ENCODE measurements at regions not wholly inside any gene's neighbourhood (a gene's known extent, or its start where the extent isn't known, plus 50 kb on each side); places are given as distances from the start of the nearest gene placed in this dataset.

DNA sequence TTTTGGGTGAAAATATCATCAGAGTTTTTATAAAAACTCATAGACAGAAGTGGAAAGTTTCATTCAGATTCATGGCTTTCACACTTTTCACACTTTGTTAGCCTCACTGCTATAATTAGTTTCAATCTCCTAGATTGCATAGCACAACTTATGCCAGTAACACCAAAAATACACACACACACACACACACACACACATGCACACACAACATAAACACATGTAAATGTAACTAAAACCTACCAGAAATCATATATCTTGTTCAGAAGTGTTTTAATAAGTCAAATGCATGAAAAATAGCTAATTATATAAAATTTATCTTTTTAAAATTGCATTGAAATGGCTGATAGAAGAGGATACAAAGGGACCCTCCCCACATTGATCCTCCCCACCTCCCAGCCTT, 347.8 kb upstream of the SLC35B3 start:
- no peak for DNase-seq

DNA sequence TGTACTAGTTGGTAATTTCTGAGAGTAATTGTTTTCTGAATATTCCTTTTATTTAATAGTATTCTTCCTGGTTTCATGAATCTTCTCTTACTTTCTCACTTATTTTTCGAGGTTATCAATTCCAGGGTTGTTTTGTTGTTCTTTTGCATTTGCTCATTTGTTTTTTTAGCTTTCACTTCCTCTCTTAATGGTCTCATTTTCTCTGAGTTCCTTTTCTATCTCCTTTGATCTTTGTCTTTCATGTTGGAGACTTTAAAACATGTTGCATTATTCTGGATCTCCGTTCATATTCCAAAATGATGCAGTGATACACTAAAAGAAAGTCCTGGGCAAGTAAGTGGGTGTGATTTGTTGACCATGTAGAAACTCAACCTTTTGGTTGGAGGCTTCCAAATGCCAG, 345.3 kb upstream of the SLC35B3 start:
- DNase-seq, result no peak

DNA sequence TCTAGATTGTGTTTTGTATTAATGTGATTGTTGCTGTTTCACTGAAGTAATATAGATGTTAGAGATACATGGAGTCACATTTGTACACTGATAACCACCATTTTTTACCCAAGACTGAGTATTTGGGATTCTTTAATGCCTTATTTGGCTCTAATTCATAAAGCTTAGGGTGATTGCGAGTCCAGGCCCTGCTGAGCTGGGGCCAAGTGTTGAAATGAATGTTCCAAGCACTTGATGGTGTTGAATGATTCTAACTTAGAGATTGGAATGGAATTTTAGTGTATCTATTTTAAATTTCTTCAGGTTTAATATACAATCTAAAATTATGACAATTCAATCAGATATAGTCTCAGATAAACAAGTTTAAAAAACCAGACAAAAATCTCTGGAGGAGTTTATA, 329.4 kb upstream of the SLC35B3 start:
- no peak for DNase-seq

DNA sequence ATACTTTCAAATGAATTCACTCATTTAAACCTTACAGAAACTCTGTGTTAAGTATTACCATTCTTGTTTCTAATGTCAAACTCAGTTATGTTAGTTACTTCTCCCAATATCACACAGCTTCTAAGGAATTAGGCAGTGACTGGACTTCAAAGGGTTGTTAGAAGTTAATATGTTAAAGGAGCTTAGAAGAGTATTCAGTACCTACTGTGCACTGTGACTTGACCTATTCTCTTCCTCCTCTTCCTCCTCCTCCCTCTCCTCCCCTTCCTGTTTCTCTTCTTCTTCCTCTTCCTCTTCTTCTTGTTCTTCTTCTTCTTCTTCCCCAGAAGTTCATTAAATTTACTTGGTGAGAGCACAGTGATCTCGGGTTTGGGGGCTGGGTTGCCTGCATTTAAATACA, 325.6 kb upstream of the SLC35B3 start:
- no peak for DNase-seq

DNA sequence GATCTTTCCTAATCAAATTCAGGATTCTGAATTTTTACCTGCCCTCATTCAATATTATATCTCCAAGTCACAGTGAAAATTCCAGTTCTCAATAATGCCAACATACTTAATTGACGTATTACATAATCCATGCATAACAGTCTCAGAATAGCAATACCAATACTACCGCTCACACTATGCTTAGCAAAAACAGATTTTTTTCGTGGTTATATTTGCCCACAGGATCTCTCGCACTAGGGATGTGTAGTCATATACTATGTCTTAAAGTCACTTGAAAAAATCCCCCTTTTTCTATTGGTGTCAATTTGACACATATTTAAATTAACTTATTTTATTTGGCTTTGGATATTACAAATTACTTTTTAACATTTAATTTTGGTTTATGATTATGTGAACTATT, 323.1 kb upstream of the SLC35B3 start:
- no peak for DNase-seq

DNA sequence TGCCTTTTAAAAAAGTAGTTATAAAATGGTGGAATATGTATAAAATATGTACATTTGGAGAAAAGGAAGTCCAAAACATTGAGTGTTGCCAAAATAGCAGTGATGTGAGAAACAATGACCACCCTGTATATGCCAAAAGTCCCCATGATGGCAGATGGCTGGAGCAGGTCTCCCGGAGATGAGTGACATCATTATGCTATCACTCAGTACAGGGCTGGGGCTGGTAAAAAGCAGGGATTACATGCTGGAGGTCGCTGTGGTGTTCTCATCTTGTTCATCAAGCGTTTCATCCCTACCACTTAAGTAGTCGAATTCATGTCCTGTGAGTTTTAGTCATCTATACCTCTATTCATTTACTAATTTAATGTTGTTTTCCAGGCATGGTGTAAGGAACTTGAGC, 315.3 kb upstream of the SLC35B3 start:
- DNase-seq, result no peak

DNA sequence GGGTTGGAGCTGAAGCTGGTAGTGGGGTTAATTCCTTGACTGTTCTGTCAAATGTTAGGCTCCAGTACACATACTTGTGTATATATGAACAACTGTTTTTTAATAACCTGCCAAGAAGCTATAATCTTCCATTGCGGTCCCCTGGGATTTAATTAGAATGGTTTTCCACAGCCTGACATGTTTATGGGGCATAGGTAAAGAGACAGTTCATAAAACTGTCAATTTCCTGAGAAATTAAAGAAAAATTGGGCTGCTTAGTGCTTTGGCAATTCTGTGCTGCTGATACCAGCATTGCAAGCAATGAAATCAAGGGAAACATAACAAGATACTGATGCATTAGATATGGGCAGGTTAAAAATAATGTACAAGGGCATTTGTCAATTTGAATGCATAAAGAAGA, 314.1 kb upstream of the SLC35B3 start:
- no peak for DNase-seq

DNA sequence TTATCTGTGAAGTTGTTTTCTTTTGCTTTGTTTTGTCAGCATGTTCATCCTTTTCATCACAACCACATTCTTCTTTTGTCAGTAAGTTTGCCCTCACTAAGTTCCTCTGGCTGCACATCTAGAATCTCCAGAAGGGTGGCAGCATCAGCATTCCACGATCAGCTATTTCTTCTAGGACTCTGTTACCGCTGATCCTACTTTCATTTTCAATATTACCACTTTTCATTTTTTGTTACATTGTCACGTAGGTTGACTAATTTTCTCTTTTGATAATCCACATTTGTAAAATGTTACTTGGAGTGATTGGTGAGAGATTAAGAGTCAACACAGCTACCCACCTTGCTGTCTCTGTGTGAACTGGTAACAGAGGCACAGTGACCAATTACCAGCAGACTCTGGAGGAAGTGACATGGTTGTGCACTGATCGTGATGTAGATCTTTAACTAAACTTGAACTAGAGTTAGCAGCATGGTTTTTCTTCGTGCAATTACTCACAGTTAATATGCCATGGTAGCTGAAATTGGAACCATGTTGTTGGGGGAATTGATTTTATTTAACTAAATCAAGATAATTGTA, 307.9 kb upstream of the SLC35B3 start:
- no peak for DNase-seq

DNA sequence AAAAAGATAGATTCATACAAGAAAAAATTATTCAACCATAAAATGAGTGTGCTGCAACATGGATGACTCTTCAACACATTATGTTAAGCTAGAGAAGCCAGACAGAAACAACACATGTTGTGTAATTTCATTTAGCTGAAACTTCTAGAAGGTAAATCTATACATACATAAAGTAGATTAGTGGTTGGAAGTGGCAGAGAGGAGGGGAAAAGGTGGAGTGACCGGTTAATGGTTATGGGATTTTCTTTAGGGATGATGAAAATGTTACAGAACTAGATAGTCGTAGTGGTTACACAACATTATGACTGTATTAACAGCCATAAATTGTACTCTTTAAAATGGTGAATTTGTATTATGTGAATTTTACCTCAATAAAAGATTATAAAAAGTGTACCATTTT, 304.1 kb upstream of the SLC35B3 start:
- DNase-seq, result no peak

DNA sequence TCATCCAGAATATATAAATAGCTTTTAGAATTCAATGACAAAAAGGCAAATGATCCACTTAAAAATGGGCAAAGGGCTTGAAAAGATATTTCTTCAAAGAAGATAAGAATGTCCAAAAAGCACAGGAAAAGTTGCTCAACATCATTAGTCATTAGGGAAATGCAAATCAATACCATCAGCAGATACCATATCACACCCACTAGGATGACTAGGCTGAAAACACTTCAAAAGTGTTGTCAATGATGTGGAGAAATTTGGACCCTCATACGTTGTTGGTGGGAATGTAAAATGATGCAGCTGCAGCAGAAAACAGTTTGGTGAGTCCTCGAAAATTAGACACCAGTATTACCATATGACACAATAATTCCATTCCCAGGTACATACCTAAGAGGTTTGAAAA, 303.6 kb upstream of the SLC35B3 start:
- DNase-seq, result no peak

DNA sequence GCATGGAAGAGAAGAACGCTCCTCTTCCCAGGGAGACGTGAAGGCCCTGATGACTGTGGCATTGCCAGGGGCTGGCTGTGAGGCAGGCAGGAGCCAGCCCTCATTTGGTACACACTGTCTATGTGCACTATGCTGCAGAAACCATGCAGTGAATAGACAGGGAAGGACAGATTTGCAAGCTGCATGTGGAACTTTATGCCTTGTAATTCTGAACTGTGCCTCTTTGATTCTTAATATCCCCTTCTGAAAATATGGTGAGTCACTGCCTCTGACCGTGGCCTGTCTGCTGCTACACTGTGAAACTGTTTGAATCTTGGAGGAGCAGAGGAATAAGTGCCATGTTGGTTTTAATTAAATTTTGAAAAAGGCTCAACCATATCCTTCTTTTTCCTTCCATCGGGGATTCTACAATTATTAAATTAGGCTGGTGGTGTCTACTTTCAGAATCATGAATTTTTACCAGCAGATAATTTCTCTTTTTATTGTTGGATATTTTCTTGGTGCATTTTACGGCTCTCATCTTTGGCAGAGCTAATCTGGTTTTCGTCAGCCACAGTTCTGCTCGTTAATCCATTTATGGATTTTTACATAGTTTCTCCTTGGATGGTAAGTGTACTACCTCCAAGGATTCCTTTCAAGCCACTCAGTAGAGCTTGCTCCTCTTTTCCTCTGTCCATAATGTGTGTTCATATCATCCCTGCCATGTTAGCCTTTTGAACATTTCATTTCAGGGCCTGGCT, 301.0 kb upstream of the SLC35B3 start:
- no peak for DNase-seq

DNA sequence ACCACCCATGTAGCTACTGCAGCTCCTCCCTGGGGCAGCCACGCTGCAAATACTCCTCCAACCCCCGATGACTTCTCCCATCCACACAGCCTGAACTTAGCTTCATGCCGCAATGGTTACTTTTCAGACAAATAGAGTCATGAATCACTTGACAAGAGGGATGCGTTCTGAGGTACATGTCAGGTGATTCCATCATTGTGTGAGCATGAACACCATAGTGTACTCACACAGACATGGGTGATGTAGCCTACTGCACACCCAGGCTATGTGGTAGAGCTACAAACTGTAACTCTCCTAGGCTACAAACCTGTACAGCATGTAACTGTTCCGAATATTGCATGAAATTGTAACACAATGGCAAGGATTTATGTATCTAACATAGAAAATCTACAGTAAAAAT, 298.5 kb upstream of the SLC35B3 start:
- DNase-seq, result no peak

DNA sequence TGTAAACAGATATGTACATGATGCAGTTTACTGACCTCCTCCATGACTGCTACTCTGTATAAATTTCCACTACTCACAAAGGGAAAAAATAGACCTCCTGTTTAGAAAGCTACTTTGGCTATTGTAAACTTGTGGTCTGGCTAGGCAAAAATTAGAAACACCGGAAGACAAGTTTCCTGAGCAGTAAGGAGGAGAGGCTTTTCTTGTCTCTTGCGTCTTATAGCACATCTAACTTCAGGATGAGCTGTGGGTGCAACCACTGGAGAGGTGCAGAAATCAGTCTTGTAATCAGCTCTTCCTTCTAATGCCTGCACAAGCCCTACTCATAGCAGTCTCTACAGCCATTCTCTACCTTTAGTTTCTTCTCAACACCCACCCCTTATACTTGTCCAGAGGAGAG, 296.5 kb upstream of the SLC35B3 start:
- DNase-seq, result no peak

DNA sequence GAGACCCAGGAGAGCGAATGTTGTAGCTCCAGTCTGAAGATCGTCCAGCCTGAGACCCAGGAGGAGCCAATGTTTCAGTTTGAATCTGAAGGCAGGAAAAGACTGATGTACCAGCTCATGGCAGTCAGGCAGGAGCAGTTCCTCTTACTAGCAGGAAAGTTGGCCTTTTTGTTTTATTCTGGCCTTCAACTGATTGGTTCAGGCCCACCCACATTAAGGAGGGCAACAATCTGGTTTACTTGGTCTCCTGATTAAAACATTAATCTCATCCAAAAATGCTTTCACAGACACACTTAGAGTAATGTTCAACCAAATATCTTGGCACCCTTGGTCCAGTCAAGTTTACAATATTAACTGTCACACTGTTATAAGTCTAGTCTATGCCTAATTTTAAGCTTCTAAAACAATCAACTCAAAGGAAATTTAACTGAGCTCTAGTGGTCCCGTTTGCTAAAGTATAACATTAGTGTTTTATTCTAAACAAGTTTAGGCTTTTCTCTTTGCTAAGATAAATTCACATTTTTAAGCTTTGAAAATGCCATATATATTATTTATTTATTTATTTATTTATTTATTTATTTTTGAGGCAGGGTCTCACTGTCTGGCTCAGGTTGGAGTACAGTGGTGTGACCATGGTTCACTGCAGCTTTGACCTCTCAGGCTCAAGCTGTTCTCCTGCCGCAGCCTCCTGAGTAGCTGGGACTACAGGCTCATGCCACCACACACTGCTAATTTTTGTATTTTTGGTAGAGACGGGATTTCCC, 275.5 kb upstream of the SLC35B3 start:
- DNase-seq, result no peak

DNA sequence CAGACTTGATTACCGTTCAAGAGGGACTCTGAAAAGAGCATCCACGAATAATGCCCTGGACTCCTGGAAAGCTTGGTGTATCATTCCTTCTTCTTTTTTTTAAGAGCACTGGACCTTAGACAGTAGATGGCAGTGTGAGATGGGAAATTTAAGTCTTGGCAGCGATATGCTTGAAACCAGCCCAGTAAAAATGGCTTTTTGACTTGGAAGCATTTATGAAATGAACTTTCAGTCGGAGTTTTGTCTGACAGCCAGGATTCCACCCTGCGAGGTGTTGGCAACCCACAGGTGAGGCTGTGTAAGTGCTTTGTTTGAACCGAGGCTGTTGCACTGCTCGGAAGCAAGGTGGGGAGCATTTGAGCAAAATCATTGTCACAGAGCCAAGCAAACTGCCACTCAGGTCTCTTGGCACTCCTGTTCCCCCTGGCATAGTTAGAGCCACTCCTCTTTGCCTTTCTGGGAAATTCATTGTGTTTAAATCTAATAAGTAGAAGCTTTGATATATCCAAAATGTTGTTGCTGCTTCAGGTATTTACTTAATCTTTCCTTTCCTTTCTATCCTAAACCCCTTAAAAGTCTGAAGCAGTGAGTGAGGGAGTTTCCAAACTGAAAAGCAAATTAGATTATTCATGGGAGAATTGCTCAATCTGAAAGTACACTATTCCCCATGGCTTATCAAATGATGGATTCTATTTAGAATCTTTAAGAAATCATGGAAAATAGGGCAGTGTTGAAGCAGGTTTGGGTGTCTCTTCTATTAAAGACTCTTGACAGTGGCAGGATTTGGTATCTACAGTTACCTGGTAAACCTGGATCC, 272.8 kb upstream of the SLC35B3 start:
- no peak for DNase-seq

DNA sequence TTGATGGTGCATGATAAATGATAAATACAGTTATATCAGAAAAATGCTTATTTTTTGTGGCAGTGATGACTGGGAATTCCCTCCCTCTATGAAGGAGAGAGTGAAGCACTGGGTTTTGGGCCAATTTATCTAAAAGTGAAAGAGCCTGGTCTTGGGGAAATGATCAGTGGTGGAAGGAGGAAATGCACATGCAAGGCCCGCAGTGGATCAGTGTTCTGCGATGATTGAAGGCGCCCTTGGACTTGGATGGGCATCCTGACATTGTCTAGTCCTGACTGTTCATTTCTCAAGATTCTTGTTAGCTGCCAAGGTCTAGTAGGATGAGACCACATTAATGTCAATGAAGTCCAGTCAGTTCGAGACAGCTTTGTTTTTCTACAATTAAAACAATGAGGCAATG, 272.0 kb upstream of the SLC35B3 start:
- no peak for DNase-seq

DNA sequence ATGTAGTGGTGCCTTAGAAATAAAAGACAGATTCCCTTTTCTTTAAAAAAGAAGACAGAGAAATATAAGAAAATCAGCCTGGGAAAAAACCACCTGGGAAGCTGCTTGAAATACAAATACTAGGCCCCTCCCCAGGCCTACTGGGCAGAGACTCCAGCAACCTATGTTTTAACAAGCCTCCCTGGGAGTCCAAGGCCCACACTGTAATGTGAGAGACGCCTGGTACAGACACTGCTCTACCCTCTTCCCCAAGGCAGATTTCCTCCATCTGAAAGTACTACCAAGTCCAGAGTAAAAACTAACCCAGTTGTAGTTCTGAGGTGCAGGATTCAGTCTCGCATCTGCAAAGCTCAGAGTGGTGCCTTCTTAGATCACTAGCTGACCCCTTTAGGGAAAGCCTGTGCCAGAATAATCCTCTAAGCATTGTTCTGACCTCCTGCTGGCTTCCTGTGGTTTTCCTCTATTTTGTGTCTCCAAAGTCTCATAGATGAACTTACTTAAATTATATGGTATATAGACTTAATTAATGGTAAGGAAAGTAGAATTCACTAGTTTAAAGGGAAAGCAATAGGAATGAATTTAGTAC, 270.2 kb upstream of the SLC35B3 start:
- DNase-seq, result no peak

DNA sequence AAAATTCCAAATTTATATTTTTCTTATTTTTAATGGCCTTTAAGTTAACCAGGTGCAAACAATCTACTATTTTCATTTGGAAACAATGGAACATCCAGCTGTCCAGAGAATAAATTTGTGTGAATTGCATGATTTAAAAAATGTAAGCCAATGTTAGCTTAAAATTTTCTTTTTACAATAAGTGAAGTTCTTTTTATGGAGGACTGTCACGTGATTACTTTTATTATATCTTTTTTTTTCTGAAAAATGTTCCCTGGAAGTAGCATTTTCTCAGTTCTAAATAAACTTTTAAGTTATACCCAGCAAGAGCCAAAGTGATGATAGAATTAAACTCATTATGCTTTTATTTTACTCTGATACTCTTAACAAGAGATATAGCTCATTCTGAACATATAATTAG, 267.7 kb upstream of the SLC35B3 start:
- no peak for DNase-seq

DNA sequence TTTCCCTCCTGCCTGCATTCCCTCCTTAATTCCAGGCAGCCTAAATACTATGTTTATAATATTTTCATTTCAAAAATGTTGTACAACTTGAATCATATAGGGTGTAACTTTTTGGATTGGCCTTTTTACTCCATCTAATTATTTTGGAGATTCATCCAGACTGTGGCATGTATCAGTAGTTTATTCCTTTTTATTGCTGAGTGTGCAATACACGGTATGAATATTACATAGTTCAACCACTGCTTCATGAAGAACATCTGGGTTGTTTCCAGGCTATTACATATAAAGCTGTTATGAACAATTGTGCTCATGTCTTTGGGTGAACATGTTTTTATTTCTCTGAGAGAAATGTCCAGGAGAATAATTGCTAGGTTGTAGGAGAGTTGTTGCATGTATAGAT, 253.5 kb upstream of the SLC35B3 start:
- DNase-seq, result no peak

DNA sequence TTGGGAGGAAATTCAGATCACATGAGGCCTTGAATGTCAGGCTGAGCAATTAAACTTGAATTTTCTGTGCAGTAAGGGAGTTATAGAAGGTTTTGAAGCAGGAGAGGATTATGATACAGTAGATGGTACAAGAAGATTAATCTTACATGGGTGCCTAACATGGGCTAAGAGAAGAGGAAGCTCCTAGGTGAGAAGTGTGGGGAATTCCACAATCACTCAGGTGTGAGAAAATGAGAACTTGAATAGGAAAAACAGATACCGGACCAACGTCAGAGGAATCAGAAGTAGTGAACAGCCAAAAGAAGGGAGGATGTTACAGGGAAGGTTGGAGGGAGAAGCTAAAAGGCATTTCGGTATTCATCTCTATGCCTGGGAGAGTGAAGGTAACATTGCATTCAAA, 250.7 kb upstream of the SLC35B3 start:
- no peak for DNase-seq

DNA sequence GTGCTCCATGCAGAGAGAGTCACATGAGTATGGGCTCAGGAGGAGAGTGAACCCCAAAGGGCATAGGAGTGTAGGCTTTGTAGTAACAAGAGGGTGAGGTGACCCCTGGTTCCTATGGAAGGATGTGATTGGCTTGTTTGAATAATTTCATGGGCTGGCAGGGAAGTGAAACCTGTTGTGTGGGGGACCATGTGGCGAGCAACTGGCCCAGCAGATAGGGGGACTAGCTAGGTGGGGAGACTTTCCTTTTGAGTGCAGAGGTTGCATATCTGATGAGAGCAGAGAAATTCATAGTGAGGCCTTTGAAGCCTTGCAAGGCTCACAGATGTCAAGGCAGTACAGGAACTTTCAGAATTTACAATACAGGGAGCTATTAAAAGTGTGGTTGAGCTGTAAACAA, 247.9 kb upstream of the SLC35B3 start:
- DNase-seq, result no peak

DNA sequence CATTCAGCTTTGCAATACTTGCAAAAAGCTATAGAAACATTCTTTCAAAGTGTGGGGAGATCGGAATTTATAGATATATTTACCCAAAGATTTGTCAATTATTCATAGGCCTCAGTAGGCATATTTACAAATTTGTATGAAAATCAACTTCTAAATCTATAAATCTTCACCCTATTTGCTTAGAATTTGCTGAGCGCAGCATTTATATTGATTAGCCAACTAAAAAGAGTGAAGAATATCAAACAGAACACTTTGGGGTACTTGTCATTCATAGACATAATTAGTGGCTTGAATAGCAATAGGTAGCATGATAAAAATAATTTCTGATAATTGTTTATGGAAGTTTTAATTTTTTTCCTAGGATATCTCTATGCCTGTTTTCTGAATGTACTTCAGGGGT, 244.5 kb upstream of the SLC35B3 start:
- DNase-seq, result no peak

DNA sequence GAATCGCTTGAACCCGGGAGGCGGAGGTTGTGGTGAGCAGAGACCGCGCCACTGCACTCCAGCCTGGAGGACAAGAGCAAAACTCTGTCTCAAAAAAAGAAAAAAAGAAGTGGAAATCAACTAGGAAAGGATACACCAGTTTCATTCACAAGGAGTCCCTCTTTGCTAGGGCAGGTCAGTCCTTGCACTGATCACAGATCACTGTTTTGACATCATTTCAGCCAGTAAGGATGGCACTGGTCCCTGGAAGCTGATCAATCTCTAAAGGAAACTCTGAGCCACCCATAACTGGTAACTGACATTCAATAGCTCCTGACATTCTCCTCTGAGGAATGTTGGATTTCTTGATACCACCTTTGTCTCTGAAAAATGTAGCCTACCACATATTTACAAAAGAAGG, 243.1 kb upstream of the SLC35B3 start:
- no peak for DNase-seq
